PFSK-1 (cell line): ENCODE measurements at regions not wholly inside any gene's neighbourhood (a gene's known extent, or its start where the extent isn't known, plus 50 kb on each side); places are given as distances from the start of the nearest gene placed in this dataset.

ENCODE experiments used
- POLR2AphosphoS5 ChIP-seq: IDR thresholded peaks from 2 replicates; pipeline ENCODE4 v1.6.1; 2012; ENCODE audit warnings: low read depth, mild to moderate bottlenecking, control low read depth, low read length, moderate library complexity
- REST ChIP-seq, 2 experiments: IDR thresholded peaks; 2 replicates each; pipeline versions ENCODE4 v1.6.1 to v1.8.0; 2011 to 2012; ENCODE audit warnings: low read depth in 2 of 2, low read length in 2 of 2, control low read depth in 1 of 2, inconsistent platforms in 1 of 2, mild to moderate bottlenecking in 1 of 2, moderate library complexity in 1 of 2; ENCODE audit not compliant: insufficient read depth in 1 of 2
- SIN3A ChIP-seq: IDR thresholded peaks from 2 replicates; pipeline ENCODE4 v1.6.1; 2012; ENCODE audit warnings: mild to moderate bottlenecking, low read length, moderate library complexity, borderline replicate concordance; ENCODE audit not compliant: insufficient read depth
- TAF1 ChIP-seq: IDR thresholded peaks from 2 replicates; pipeline ENCODE4 v1.6.1; 2012; ENCODE audit warnings: low read length, control low read depth, borderline replicate concordance; ENCODE audit not compliant: insufficient read depth

GRCh38 chr3:194043516-194043915, 92.4 kb upstream of the HES1 start:
- TF ChIP-seq REST (IDR thresholded peaks at IDR 0.05; ENCODE audit: insufficient read depth in 1 of 2, low read depth in 2 of 2, low read length in 2 of 2) (no peak), TAF1 (no peak), POLR2AphosphoS5 (no peak), SIN3A (no peak)
